ENCODE measurements at regions not wholly inside any gene's neighbourhood (a gene's known extent, or its start where the extent isn't known, plus 50 kb on each side); places are given as distances from the start of the nearest gene placed in this dataset.

DNA sequence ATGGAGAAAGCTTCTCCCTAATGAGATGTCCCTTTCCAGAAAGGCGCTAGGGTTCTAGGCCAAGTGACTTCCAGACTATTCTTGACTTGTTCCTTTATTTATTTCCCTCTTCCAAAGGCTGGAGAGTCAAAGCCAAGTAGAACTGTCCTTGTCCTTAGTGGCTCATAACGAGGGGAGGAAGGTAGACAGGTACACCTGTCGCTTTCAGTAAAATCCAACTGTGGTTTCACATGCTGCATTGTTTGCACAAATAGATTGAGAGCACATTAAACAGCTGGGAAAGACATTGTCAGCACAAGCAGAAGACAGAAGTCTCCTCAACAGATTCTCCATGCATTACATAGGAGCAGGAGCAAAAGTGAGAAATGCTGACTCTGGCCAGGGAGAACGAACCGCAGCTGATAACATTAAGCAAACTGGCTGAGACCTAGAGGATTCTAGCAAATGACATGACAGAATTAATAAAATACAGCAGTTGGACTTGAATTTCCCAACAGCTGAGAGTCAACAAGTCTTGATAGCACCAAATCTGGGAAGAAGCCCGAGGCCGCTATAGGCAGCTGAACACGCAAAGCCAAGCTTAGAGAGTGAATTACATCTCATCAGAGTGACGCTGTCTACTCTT, 227.7 kb downstream of the TLE3 start:
- TF ChIP-seq, protein P1, sequence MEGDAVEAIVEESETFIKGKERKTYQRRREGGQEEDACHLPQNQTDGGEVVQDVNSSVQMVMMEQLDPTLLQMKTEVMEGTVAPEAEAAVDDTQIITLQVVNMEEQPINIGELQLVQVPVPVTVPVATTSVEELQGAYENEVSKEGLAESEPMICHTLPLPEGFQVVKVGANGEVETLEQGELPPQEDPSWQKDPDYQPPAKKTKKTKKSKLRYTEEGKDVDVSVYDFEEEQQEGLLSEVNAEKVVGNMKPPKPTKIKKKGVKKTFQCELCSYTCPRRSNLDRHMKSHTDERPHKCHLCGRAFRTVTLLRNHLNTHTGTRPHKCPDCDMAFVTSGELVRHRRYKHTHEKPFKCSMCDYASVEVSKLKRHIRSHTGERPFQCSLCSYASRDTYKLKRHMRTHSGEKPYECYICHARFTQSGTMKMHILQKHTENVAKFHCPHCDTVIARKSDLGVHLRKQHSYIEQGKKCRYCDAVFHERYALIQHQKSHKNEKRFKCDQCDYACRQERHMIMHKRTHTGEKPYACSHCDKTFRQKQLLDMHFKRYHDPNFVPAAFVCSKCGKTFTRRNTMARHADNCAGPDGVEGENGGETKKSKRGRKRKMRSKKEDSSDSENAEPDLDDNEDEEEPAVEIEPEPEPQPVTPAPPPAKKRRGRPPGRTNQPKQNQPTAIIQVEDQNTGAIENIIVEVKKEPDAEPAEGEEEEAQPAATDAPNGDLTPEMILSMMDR (IDR thresholded peaks at IDR 0.05) = no peak
- TF ChIP-seq POLR2A (IDR thresholded peaks at IDR 0.05) = no peak
- TF ChIP-seq EP300 (IDR thresholded peaks at IDR 0.05) = no peak

All from sigmoid colon (tissue), 4 donors.